ENCODE measurements at regions not wholly inside any gene's neighbourhood (a gene's known extent, or its start where the extent isn't known, plus 50 kb on each side); places are given as distances from the start of the nearest gene placed in this dataset.

DNA sequence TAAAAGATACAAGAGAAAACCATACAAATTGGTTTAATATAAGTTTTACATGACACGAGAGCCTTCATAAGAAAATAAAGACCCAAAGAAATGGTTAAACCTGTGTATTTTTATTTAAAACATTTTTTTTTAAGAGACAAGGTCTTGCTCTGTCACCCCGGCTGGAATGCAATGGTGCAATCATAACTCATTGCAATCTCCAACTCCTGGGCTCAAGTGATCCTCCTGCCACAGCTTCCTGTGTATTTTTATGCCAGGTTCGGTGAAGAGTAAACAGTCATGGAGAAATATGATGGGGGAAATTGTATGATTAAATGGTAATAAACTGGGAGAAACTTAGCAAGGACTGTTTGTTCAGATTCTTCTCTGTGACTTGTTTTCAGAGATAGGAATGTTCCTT is 441.0 kb downstream of the TUSC7 start:
- TF ChIP-seq EZH2 (IDR thresholded peaks at IDR 0.05; ENCODE audit: low read depth) (no peak), CTCF (conservative IDR thresholded peaks at IDR 0.05) (no peak)

Measured in PC-9 (cell line).